H1 (cell line): ENCODE measurements at regions not wholly inside any gene's neighbourhood (a gene's known extent, or its start where the extent isn't known, plus 50 kb on each side); places are given as distances from the start of the nearest gene placed in this dataset.

Experiments
- CTCF ChIA-PET: fragments of 300-600 bp; sonication (Branson Sonifier 250); formaldehyde crosslinking; loops from one replicate; lab custom pipeline; 2021; ENCODE audit not compliant: partially characterized antibody; lab: Charles Lee
- POLR2A ChIA-PET: fragments of 300-600 bp; sonication (Branson Sonifier 250); formaldehyde crosslinking; loops from one replicate; lab custom pipeline; 2021; ENCODE audit warnings: inconsistent platforms; ENCODE audit not compliant: partially characterized antibody; lab: Charles Lee
- DNase-seq, 2 experiments: peaks; one replicate each; pipeline versions ENCODE4 v3.0.0 to v3.0.0-alpha.2; 2010 to 2022; ENCODE audit warnings: low spot score in 2 of 2, low read depth in 1 of 2, mixed read lengths in 1 of 2
- FAIRE-seq: peaks from 2 replicates; lab custom pipeline; 2011; peaks lifted over from hg19 to GRCh38; lab: Jason Lieb, UNC
- H2AFZ ChIP-seq: 2 replicates; pipeline ENCODE4 v1.8.1; 2012; ENCODE audit warnings: low read length, inconsistent platforms
- H2AK5ac ChIP-seq: 2 replicates; pipeline ENCODE4 v1.6.1; 2013; ENCODE audit warnings: low read depth, low read length
- H2BK120ac ChIP-seq: replicated peaks from 2 replicates; pipeline ENCODE3; 2013; ENCODE audit warnings: low read depth, low read length, inconsistent platforms
- H2BK12ac ChIP-seq: 2 replicates; pipeline ENCODE4 v1.6.1; 2013; ENCODE audit warnings: low read depth, low read length
- H2BK15ac ChIP-seq: 2 replicates; pipeline ENCODE4 v1.6.1; 2013; ENCODE audit warnings: low read length
- H2BK20ac ChIP-seq: 2 replicates; pipeline ENCODE4 v1.6.1; 2013; ENCODE audit warnings: low read length
- H2BK5ac ChIP-seq: 2 replicates; pipeline ENCODE4 v1.6.1; 2013; ENCODE audit warnings: low read depth, low read length
- H3K14ac ChIP-seq: 2 replicates; pipeline ENCODE4 v1.6.1; 2013; ENCODE audit warnings: inconsistent platforms; ENCODE audit not compliant: insufficient read length
- H3K18ac ChIP-seq: 2 replicates; pipeline ENCODE4 v1.6.1; 2013; ENCODE audit warnings: low read length; ENCODE audit errors: extremely low read depth
- H3K23ac ChIP-seq: 2 replicates; pipeline ENCODE4 v1.6.1; 2013; ENCODE audit warnings: inconsistent platforms; ENCODE audit not compliant: insufficient read length
- H3K23me2 ChIP-seq: 2 replicates; pipeline ENCODE4 v1.6.1; 2013; ENCODE audit warnings: low read depth, low read length
- H3K27ac ChIP-seq: 2 replicates; pipeline ENCODE4 v1.6.1; 2011; ENCODE audit warnings: low read depth, low read length, inconsistent platforms
- H3K27me3 ChIP-seq, 4 experiments: replicated peaks in 1 of 4; 1 replicate in 1 of 4; 2 replicates in 3 of 4; pipeline versions ENCODE4 v1.6.1 to v1.8.1; 2011 to 2013; ENCODE audit warnings: low read length in 3 of 4, mild to moderate bottlenecking in 3 of 4, inconsistent platforms in 2 of 4, mixed read lengths in 2 of 4, moderate library complexity in 1 of 4; ENCODE audit not compliant: control insufficient read depth in 3 of 4, insufficient read depth in 3 of 4; ENCODE audit errors: extremely low read depth in 1 of 4
- H3K36me3 ChIP-seq, 4 experiments: 2 replicates each; pipeline versions ENCODE4 v1.6.1 to v1.8.1; 2011 to 2013; ENCODE audit warnings: mild to moderate bottlenecking in 4 of 4, low read length in 3 of 4, moderate library complexity in 2 of 4, control low read depth in 1 of 4, inconsistent platforms in 1 of 4; ENCODE audit not compliant: insufficient read depth in 4 of 4, control insufficient read depth in 2 of 4
- H3K4ac ChIP-seq: replicated peaks from 2 replicates; pipeline ENCODE3; 2013; ENCODE audit warnings: low read length, low read depth, mixed read lengths, inconsistent platforms; ENCODE audit not compliant: insufficient read length
- H3K4me1 ChIP-seq, 4 experiments: replicated peaks in 1 of 4; 1 replicate in 1 of 4; 2 replicates in 3 of 4; pipeline versions ENCODE4 v1.6.1 to v1.8.1; 2011 to 2013; ENCODE audit warnings: low read length in 3 of 4, inconsistent platforms in 2 of 4, mixed read lengths in 1 of 4; ENCODE audit not compliant: insufficient read depth in 4 of 4, control insufficient read depth in 3 of 4
- H3K4me2 ChIP-seq, 2 experiments: 2 replicates each; pipeline versions ENCODE4 v1.6.1 to v1.8.1; 2011 to 2013; ENCODE audit warnings: low read depth in 2 of 2, low read length in 2 of 2, control low read depth in 1 of 2, inconsistent platforms in 1 of 2, mild to moderate bottlenecking in 1 of 2; ENCODE audit not compliant: insufficient read depth in 1 of 2
- H3K4me3 ChIP-seq, 4 experiments: fragments of 200-600, 300-600 bp in 1 of 4; sonication (generic), shearing (Covaris generic), sonication (Bioruptor Twin) in 1 of 4; 2 replicates each; pipeline versions ENCODE4 v1.5.1 to v1.8.1; 2011 to 2016; ENCODE audit warnings: low read length in 4 of 4, low read depth in 3 of 4, control low read depth in 2 of 4, inconsistent platforms in 2 of 4, mild to moderate bottlenecking in 2 of 4, mixed read lengths in 1 of 4, moderate library complexity in 1 of 4; ENCODE audit not compliant: insufficient read depth in 2 of 4; ENCODE audit errors: extremely low read depth in 1 of 4
- H3K56ac ChIP-seq: replicated peaks from 2 replicates; pipeline ENCODE3; 2013; ENCODE audit warnings: low read depth, mild to moderate bottlenecking, mixed read lengths, low read length, inconsistent platforms; ENCODE audit not compliant: insufficient read length
- H3K79me1 ChIP-seq: 2 replicates; pipeline ENCODE4 v1.6.1; 2013; ENCODE audit warnings: low read depth, low read length, control low read depth
- H3K79me2 ChIP-seq, 2 experiments: 2 replicates each; pipeline versions ENCODE4 v1.6.1 to v1.8.1; 2012 to 2013; ENCODE audit warnings: low read length in 2 of 2, mild to moderate bottlenecking in 2 of 2, inconsistent platforms in 1 of 2; ENCODE audit not compliant: insufficient read depth in 2 of 2, control insufficient read depth in 1 of 2
- H3K9ac ChIP-seq, 4 experiments: replicated peaks in 1 of 4; 1 replicate in 1 of 4; 2 replicates in 3 of 4; pipeline versions ENCODE4 v1.6.1 to v1.8.1; 2011 to 2013; ENCODE audit warnings: low read depth in 3 of 4, low read length in 3 of 4, control low read depth in 2 of 4, mild to moderate bottlenecking in 2 of 4, moderate library complexity in 2 of 4, inconsistent platforms in 1 of 4; ENCODE audit errors: extremely low read depth in 1 of 4
- H3K9me3 ChIP-seq, 2 experiments: 2 replicates each; pipeline versions ENCODE4 v1.6.1 to v1.8.1; 2012 to 2013; ENCODE audit warnings: mild to moderate bottlenecking in 2 of 2, moderate library complexity in 2 of 2, control low read depth in 1 of 2, inconsistent platforms in 1 of 2, low read depth in 1 of 2, low read length in 1 of 2, mixed read lengths in 1 of 2; ENCODE audit not compliant: insufficient read depth in 2 of 2
- H4K20me1 ChIP-seq, 2 experiments: replicated peaks in 1 of 2; 2 replicates each; pipeline versions ENCODE3 to v1.8.1; 2011 to 2013; ENCODE audit warnings: inconsistent platforms in 2 of 2, low read length in 2 of 2, mild to moderate bottlenecking in 1 of 2; ENCODE audit not compliant: insufficient read depth in 2 of 2, control insufficient read depth in 1 of 2
- H4K5ac ChIP-seq: 2 replicates; pipeline ENCODE4 v1.6.1; 2013; ENCODE audit warnings: low read length, low read depth, mixed read lengths, inconsistent platforms; ENCODE audit not compliant: insufficient read length
- H4K8ac ChIP-seq: 2 replicates; pipeline ENCODE4 v1.8.0; 2013; ENCODE audit warnings: mild to moderate bottlenecking, moderate library complexity, low read length, inconsistent platforms; ENCODE audit not compliant: insufficient read depth; ENCODE audit errors: extremely low read depth
- H4K91ac ChIP-seq: replicated peaks from 2 replicates; pipeline ENCODE3; 2013; ENCODE audit warnings: low read length, mixed read lengths, inconsistent platforms; ENCODE audit not compliant: insufficient read length
- CREB1 ChIP-seq: IDR thresholded peaks from 2 replicates; pipeline ENCODE4 v1.6.1; 2012; ENCODE audit warnings: inconsistent platforms
- GABPA ChIP-seq: IDR thresholded peaks from 2 replicates; pipeline ENCODE4 v1.6.1; 2011; ENCODE audit warnings: mild to moderate bottlenecking, low read length, moderate library complexity, borderline replicate concordance; ENCODE audit not compliant: insufficient read depth
- RAD21 ChIP-seq, 2 experiments: IDR thresholded peaks in 1 of 2; conservative IDR thresholded peaks in 1 of 2; 2 replicates each; pipeline ENCODE4 v1.6.1; 2011; ENCODE audit warnings: low read depth in 2 of 2, low read length in 2 of 2, improper control_type of control experiment in 1 of 2, inconsistent platforms in 1 of 2, mild to moderate bottlenecking in 1 of 2, moderate library complexity in 1 of 2

GRCh38 chr7:86953219-86953618 is 106.2 kb downstream of the ELAPOR2 start:
- peaks cover 0 to 28% of the 10 kb centered on the region in 2 experiments; a peak in 1 of 4 replicates for H3K79me2 ChIP-seq
- H4K20me1 ChIP-seq: peaks cover 3 to 7% of the 10 kb centered on the region in 2 experiments
- H4K8ac ChIP-seq: no peak overlapping the region
- no peak overlapping the region for H2BK5ac ChIP-seq
- no peak overlapping the region for H4K91ac ChIP-seq
- H2BK15ac ChIP-seq: no peak overlapping the region
- H3K4ac ChIP-seq: no peak overlapping the region
- FAIRE-seq (no peak), DNase-seq (no peak)
- H3K14ac ChIP-seq: no peak overlapping the region
- no peak overlapping the region for H2BK120ac ChIP-seq
- no peak overlapping the region for H3K4me2 ChIP-seq
- H3K56ac ChIP-seq: no peak overlapping the region
- H2BK12ac ChIP-seq: no peak overlapping the region
- H3K9me3 ChIP-seq: no peaks in the 10 kb centered on the region
- H3K18ac ChIP-seq: no peak overlapping the region
- H3K36me3 ChIP-seq: no peaks in the 10 kb centered on the region
- no peak overlapping the region for H2BK20ac ChIP-seq
- H3K9ac ChIP-seq: no peak overlapping the region
- no peak overlapping the region for H3K4me3 ChIP-seq
- no peaks in the 10 kb centered on the region for H3K23me2 ChIP-seq
- H3K4me1 ChIP-seq: peaks cover 0 to 17% (median 0%) of the 10 kb centered on the region in 4 experiments; a peak in 2 of 7 replicates
- peaks cover 6% of the 10 kb centered on the region for H3K79me1 ChIP-seq
- H3K27ac ChIP-seq: no peak overlapping the region
- TF ChIP-seq CREB1: no peak
- TF ChIP-seq RAD21 (IDR thresholded peaks at IDR 0.05 in 1 of 2, conservative IDR thresholded peaks at IDR 0.05 in 1 of 2; ENCODE audit: low read depth in 2 of 2, low read length in 2 of 2): no peak
- TF ChIP-seq GABPA: no peak
- TF ChIP-seq, all 59 proteins: peak for 0
- H2AK5ac ChIP-seq: no peak overlapping the region
- H4K5ac ChIP-seq: no peak overlapping the region
- no peak overlapping the region for H2AFZ ChIP-seq
- no peak overlapping the region for H3K23ac ChIP-seq
- POLR2A ChIA-PET: no interaction called here
- CTCF ChIA-PET: interaction anchor here (0.6 to 1.3 kb wide), 2 partner anchors 26 to 167 kb away, joined by 3 to 5 read pairs; no protein-coding TSS in a partner anchor
- H3K27me3 ChIP-seq: no peaks in the 10 kb centered on the region
